Neuronal stem cell (in vitro differentiated cells): ENCODE measurements at regions not wholly inside any gene's neighbourhood (a gene's known extent, or its start where the extent isn't known, plus 50 kb on each side); places are given as distances from the start of the nearest gene placed in this dataset.

Source experiments
- DNase-seq: peaks from one replicate; pipeline ENCODE4 v3.0.0-alpha.2; 2013; ENCODE audit warnings: low spot score
- H2AFZ ChIP-seq: one replicate; pipeline ENCODE4 v1.6.1; 2013; ENCODE audit warnings: mild to moderate bottlenecking, low read length, inconsistent platforms
- H2AK5ac ChIP-seq: 2 replicates; pipeline ENCODE4 v1.6.1; 2013; ENCODE audit warnings: low read depth, mild to moderate bottlenecking, inconsistent platforms, low read length, moderate library complexity, mixed read lengths
- H2BK120ac ChIP-seq: 2 replicates; pipeline ENCODE4 v1.6.1; 2013; ENCODE audit warnings: low read depth, mild to moderate bottlenecking, inconsistent platforms, low read length, moderate library complexity, mixed read lengths
- H2BK12ac ChIP-seq: one replicate; pipeline ENCODE4 v1.6.1; 2013; ENCODE audit warnings: low read length, inconsistent platforms
- H2BK15ac ChIP-seq: 2 replicates; pipeline ENCODE4 v1.6.1; 2013; ENCODE audit warnings: mild to moderate bottlenecking, low read length, inconsistent platforms, mixed read lengths
- H2BK5ac ChIP-seq: one replicate; pipeline ENCODE4 v1.6.1; 2013; ENCODE audit warnings: inconsistent platforms, mild to moderate bottlenecking, low read length, moderate library complexity
- H3K14ac ChIP-seq: one replicate; pipeline ENCODE4 v1.6.1; 2013; ENCODE audit warnings: low read length, inconsistent platforms
- H3K18ac ChIP-seq: 2 replicates; pipeline ENCODE4 v1.6.1; 2013; ENCODE audit warnings: low read length, inconsistent platforms
- H3K23ac ChIP-seq: 2 replicates; pipeline ENCODE4 v1.6.1; 2013; ENCODE audit warnings: low read depth, mild to moderate bottlenecking, mixed read lengths, low read length, inconsistent platforms; ENCODE audit not compliant: poor library complexity
- H3K27ac ChIP-seq: replicated peaks from 3 replicates; pipeline ENCODE4 v1.5.1; 2013; ENCODE audit warnings: low read length, inconsistent platforms
- H3K27me3 ChIP-seq, 3 experiments: 2 replicates each; pipeline ENCODE4 v1.6.1; 2013; ENCODE audit warnings: low read length in 3 of 3, mild to moderate bottlenecking in 2 of 3, inconsistent platforms in 1 of 3, low read depth in 1 of 3, mixed read lengths in 1 of 3, moderate library complexity in 1 of 3; ENCODE audit not compliant: control insufficient read depth in 3 of 3, insufficient read depth in 3 of 3
- H3K36me3 ChIP-seq, 2 donors: replicated peaks in 1 of 2; 2 replicates each; pipeline ENCODE4 v1.6.1; 2013; ENCODE audit warnings: low read length in 2 of 2; ENCODE audit not compliant: control insufficient read depth in 2 of 2, insufficient read depth in 2 of 2
- H3K4ac ChIP-seq: 2 replicates; pipeline ENCODE4 v1.6.1; 2013; ENCODE audit warnings: inconsistent platforms, mild to moderate bottlenecking, low read length, moderate library complexity
- H3K4me1 ChIP-seq, 2 donors: 1 replicate in 1 of 2; 2 replicates in 1 of 2; pipeline ENCODE4 v1.6.1; 2013; ENCODE audit warnings: low read length in 2 of 2, low read depth in 1 of 2; ENCODE audit not compliant: control insufficient read depth in 2 of 2, insufficient read depth in 1 of 2
- H3K4me2 ChIP-seq: one replicate; pipeline ENCODE4 v1.6.1; 2013; ENCODE audit warnings: mild to moderate bottlenecking, low read length, inconsistent platforms; ENCODE audit not compliant: insufficient read depth, poor library complexity, severe bottlenecking
- H3K4me3 ChIP-seq, 2 donors: 2 replicates each; pipeline ENCODE4 v1.5.1; 2013; ENCODE audit warnings: low read length in 2 of 2, mild to moderate bottlenecking in 2 of 2, inconsistent platforms in 1 of 2, moderate library complexity in 1 of 2
- H3K79me1 ChIP-seq: one replicate; pipeline ENCODE4 v1.6.1; 2013; ENCODE audit warnings: low read depth, mild to moderate bottlenecking, inconsistent platforms, low read length, moderate library complexity
- H3K9ac ChIP-seq: one replicate; pipeline ENCODE4 v1.6.1; 2013; ENCODE audit warnings: mild to moderate bottlenecking, low read depth, low read length, inconsistent platforms; ENCODE audit not compliant: poor library complexity
- H3K9me3 ChIP-seq, 2 donors: replicated peaks in 1 of 2; 2 replicates each; pipeline versions ENCODE3 to v1.6.1; 2013; ENCODE audit warnings: low read length in 2 of 2, mild to moderate bottlenecking in 2 of 2, inconsistent platforms in 1 of 2, low read depth in 1 of 2, mixed read lengths in 1 of 2, moderate library complexity in 1 of 2; ENCODE audit not compliant: control insufficient read depth in 2 of 2, insufficient read depth in 1 of 2
- H4K8ac ChIP-seq: one replicate; pipeline ENCODE4 v1.6.1; 2013; ENCODE audit warnings: low read depth, mild to moderate bottlenecking, inconsistent platforms, low read length, moderate library complexity
- H4K91ac ChIP-seq: one replicate; pipeline ENCODE4 v1.6.1; 2013; ENCODE audit warnings: low read length, low read depth, mild to moderate bottlenecking, inconsistent platforms; ENCODE audit not compliant: poor library complexity
- WGBS, 2 donors: extraction: QIAGEN DNeasy Blood & Tissue Kit; methylation state at CpG; one replicate each; pipeline ENCODE4 v1.1.7; 2013; ENCODE audit warnings: missing lambda C conversion rate in 2 of 2, mixed read lengths in 1 of 2; ENCODE audit not compliant: insufficient read length in 2 of 2, insufficient replicate concordance in 1 of 2; ENCODE audit errors: extremely low coverage in 2 of 2; 5-methylcytosine and 5-hydroxymethylcytosine counted together

- Histone ChIP-seq H3K36me3 (no peaks in the 10 kb centered on the region), H3K4me1 (no peaks in the 10 kb centered on the region), H3K4ac (no peak overlapping the region), H2BK120ac (no peak overlapping the region), H3K27me3 (no peaks in the 10 kb centered on the region), H2BK5ac (no peak overlapping the region), H2AK5ac (no peak overlapping the region), H3K79me1 (no peaks in the 10 kb centered on the region), H3K4me3 (no peak overlapping the region), H3K18ac (no peak overlapping the region), H2BK15ac (no peak overlapping the region), H2BK12ac (no peak overlapping the region), H3K14ac (no peak overlapping the region), H3K23ac (no peak overlapping the region), H3K9me3 (no peaks in the 10 kb centered on the region), H2AFZ (no peak overlapping the region), H3K9ac (no peak overlapping the region), H4K91ac (no peak overlapping the region), H3K27ac (no peak overlapping the region), H4K8ac (no peak overlapping the region), H3K4me2 (no peak overlapping the region)
- no CpG with 5 or more reads among the region's 7 CpGs for WGBS, 2 donors
- DNase-seq: no peak
These were observed 66.6 kb upstream of the CPHXL start for GRCh38 chr16:75792771-75793492.

- no peaks in the 10 kb centered on the region for H3K79me1 ChIP-seq
- no peak overlapping the region for H3K4me2 ChIP-seq
- no peak for DNase-seq
- H3K4ac ChIP-seq: no peak overlapping the region
- no peak overlapping the region for H4K8ac ChIP-seq
- H3K4me1 ChIP-seq: no peaks in the 10 kb centered on the region
- no peak overlapping the region for H2AFZ ChIP-seq
- no peak overlapping the region for H3K14ac ChIP-seq
- H3K23ac ChIP-seq: no peak overlapping the region
- H3K9me3 ChIP-seq: no peaks in the 10 kb centered on the region
- H2AK5ac ChIP-seq: no peak overlapping the region
- H2BK12ac ChIP-seq: no peak overlapping the region
- no peak overlapping the region for H3K27ac ChIP-seq
- H3K9ac ChIP-seq: no peak overlapping the region
- H4K91ac ChIP-seq: no peak overlapping the region
- no peak overlapping the region for H2BK120ac ChIP-seq
- no peak overlapping the region for H2BK15ac ChIP-seq
- no peaks in the 10 kb centered on the region for H3K36me3 ChIP-seq
- no CpG with 5 or more reads among the region's 4 CpGs for WGBS, 2 donors
- no peak overlapping the region for H3K4me3 ChIP-seq
- no peak overlapping the region for H3K18ac ChIP-seq
- no peak overlapping the region for H2BK5ac ChIP-seq
- no peaks in the 10 kb centered on the region for H3K27me3 ChIP-seq
These were observed 67.4 kb upstream of the CPHXL start for GRCh38 chr16:75793641-75794040.

- H4K8ac ChIP-seq: no peak overlapping the region
- H3K27me3 ChIP-seq: no peaks in the 10 kb centered on the region
These were observed 68.1 kb upstream of the CPHXL start for GRCh38 chr16:75794426-75794825.

GRCh38 chr16:75798714-75799113 is 72.4 kb upstream of the CPHXL start:
- Histone ChIP-seq H2AK5ac (no peak overlapping the region), H3K4ac (no peak overlapping the region), H4K91ac (no peak overlapping the region), H3K9me3 (no peaks in the 10 kb centered on the region), H3K36me3 (no peaks in the 10 kb centered on the region), H3K23ac (no peak overlapping the region), H2BK5ac (no peak overlapping the region), H3K9ac (no peak overlapping the region), H3K4me2 (no peak overlapping the region), H4K8ac (no peak overlapping the region), H3K79me1 (no peaks in the 10 kb centered on the region), H3K4me1 (no peaks in the 10 kb centered on the region), H2AFZ (no peak overlapping the region), H3K4me3 (no peak overlapping the region), H3K14ac (no peak overlapping the region), H2BK12ac (no peak overlapping the region), H3K27me3 (no peaks in the 10 kb centered on the region), H3K18ac (no peak overlapping the region), H2BK120ac (no peak overlapping the region), H2BK15ac (no peak overlapping the region), H3K27ac (no peak overlapping the region)
- no peak for DNase-seq
- no CpG with 5 or more reads among the region's 4 CpGs for WGBS, 2 donors

More at GRCh38 chr16:75794426-75794825, 68.1 kb upstream of the CPHXL start:
- H3K4me3 ChIP-seq: no peak overlapping the region
- no peaks in the 10 kb centered on the region for H3K79me1 ChIP-seq
- H2BK120ac ChIP-seq: no peak overlapping the region
- no peak overlapping the region for H2AK5ac ChIP-seq
- no peak overlapping the region for H3K27ac ChIP-seq
- no peak overlapping the region for H3K23ac ChIP-seq
- no peak for DNase-seq
- no peak overlapping the region for H3K14ac ChIP-seq
- no peak overlapping the region for H4K91ac ChIP-seq
- H3K36me3 ChIP-seq: no peaks in the 10 kb centered on the region
- no peak overlapping the region for H2BK15ac ChIP-seq
- no peak overlapping the region for H2AFZ ChIP-seq
- no peaks in the 10 kb centered on the region for H3K4me1 ChIP-seq
- no peak overlapping the region for H3K4me2 ChIP-seq
- H2BK12ac ChIP-seq: no peak overlapping the region
- no peak overlapping the region for H3K4ac ChIP-seq
- H3K9me3 ChIP-seq: no peaks in the 10 kb centered on the region
- no peak overlapping the region for H3K9ac ChIP-seq
- H3K18ac ChIP-seq: no peak overlapping the region
- no peak overlapping the region for H2BK5ac ChIP-seq
- no CpG with 5 or more reads among the region's 4 CpGs for WGBS, 2 donors
